DMS114 treated with DMSO at 0.1 percent for 48 hours (cell line): ENCODE measurements at regions not wholly inside any gene's neighbourhood (a gene's known extent, or its start where the extent isn't known, plus 50 kb on each side); places are given as distances from the start of the nearest gene placed in this dataset.
"Not testable (repeated sequence)": the region's sequence is repeated elsewhere in the genome, so short reads cannot be mapped to it uniquely, and the experiment has no call there.

Experiments
- DNase-seq: peaks from one replicate; lab custom pipeline; 2025; ENCODE audit not compliant: unreplicated experiment; lab: John Stamatoyannopoulos, UW

DNA sequence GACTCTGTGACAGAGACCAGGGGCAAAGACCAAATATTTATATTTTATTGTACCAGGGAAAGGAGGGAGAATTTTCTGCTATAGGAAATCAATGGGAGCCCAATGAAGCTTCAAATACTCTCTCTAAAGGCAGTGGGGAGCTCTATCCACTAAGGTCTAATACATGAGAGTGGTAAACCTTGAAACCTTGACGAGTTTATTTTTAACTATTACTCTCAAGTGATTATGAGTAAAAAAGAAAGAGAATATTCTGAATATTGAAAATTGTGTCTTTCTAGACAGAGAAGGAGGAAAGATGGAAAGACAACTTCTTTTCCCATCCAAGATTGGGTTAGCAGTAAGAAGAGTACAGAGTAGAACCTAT lies 1722.1 kb upstream of the SEL1L start:
- no peak for DNase-seq

DNA sequence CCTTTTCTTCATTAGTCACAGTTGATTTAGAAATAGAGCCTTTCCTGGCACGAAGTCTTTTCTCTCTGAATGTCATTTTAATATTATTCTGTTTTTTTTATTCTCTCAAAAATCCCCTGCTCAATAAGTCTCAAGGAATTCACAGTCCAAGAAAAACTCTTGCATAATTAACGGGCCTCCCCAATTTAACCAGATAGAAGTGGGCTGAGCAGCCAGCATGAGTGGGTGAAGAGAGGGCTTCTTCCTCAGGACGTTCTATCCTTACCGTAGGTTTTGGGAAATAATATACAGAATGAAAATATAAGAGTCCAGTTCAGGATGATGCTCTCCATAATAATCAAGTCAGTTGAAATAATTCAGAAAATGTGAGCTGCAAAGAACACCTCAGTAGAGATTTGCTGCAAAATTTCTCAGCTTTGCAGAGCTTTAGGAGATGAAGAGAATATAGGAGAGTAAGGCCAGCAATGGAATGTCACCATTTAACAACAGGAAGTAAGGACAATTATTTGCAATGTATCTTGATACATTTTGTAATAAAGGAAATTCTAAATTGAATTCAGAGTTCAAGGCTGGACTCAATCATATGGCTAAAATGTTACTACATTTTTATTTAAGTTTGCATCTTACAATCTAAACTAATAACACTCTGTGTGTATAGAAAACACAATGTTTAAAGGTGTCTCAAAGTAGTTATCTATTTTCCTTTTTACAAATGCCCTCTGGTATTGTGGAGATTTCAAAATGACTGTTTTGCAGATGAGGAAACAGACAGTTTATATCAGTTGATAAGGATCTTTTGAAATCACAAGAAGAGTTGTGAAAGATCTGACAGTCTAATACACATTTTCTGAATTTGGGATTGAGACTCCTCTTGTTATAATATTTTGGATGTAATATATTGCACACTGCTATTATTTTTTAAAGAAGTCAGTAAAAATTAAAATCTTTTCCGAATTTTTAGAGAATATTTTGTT lies 1724.1 kb upstream of the SEL1L start:
- no peak for DNase-seq

DNA sequence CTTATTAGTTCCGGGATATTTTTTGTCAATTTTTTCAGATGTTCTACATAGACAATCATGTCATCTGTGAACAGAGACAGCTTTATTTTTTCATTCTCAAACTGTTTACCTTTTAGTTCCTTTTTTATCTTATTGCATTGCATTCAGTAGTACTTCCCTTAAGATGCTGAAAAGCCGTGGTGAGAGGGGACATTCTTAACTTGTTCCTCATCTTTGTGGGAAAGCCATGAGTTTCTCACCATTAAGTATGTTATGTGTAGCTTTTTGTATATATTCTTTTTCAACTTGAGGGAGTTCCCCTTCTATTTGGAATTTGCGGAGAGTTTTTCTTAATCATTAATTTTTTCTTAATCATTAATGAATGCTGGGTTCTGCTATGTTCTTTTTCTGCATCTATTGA lies 1727.1 kb upstream of the SEL1L start:
- no peak for DNase-seq

DNA sequence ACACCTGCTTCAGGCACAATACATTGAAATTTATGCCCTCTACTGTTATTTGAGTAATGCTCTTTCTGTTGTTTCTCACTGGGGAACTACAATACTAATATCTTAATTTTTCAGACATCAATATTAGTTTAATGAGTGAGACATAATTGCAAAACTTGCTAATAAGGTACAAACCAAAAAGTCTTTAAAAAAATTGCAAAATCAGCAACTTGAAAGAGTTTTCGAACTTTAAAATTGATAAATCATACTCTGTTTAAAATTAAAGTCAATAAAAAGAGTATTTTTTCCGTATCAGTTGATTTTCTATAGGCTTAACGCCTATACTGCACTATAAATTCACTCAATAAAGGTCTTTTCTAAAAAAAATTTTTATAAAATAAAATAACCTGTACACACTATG lies 1735.9 kb upstream of the SEL1L start:
- DNase-seq = no peak

DNA sequence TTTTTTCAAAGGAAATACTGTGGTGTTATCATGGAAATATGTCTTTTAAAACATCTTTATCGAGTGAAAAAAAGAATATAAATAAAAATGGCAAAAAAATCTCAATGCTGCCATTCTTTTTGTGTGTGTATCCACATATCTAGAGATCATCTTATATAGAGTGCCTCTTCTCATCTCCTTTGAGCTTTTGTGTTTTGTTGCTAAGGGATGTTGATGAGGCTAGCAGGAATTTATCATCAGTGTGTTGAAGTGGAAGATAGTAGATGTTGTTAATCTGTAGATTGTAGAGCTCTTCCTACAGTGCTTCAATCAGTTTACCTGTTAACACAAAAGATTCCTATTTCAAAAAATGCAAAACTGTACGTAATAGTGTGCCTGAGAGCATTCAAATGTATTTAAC lies 1738.0 kb upstream of the SEL1L start:
- no peak for DNase-seq

DNA sequence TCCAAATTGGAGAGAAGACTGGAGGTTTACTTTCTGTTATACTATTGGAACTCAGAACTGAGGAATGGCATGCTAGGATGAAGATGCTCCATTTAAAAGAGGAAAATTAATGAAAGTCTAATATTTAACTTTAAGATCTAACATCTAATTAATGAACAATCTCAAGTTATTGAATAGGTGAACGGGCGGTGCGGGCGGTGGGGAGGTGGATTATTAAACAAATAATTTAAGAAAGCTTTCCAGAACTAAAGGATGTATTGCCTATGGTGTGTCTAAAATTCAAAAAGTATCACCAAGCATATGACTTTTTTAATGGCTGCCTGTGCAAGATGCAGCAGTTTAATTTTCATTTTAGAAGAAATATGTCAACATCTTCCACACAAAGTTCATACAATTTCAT lies 1747.1 kb upstream of the SEL1L start:
- no peak for DNase-seq

DNA sequence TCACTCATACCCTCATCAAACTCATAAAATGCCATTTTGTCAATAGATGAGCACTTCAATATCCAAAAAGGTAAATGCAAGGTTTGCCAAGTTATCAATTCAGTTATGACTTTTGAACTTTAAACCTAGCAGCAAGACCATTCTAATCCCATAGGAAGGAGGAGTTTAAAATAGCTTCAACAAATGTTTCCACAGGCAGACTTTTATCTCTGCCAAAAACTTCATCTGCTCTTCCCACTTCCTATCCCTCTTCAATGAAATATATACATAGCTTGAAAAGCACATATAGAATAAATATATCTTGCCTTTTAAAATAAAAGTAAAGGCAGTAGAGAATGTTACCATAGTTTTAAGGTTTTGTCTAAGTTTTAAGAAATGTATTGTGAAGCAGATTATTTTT lies 1749.1 kb upstream of the SEL1L start:
- DNase-seq = no peak

DNA sequence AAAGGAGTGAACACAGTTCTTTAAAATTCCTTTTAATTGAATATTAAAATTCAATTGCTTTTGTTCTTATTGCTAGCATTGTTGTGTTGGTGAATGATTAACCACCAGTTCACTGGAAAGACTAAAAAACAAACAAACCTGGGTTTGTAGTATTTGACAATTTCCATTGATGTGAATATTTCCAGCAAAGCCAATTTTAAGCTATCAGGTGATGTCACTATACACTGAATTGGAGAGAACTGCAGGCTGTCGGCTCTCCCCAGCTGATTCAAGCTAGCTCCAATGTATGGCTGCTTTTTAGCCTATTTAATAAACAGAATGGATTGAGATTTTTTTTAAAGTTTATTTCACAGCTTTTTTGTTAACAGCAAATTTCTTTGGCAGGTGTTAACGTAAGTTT lies 1753.6 kb upstream of the SEL1L start:
- DNase-seq = no peak

DNA sequence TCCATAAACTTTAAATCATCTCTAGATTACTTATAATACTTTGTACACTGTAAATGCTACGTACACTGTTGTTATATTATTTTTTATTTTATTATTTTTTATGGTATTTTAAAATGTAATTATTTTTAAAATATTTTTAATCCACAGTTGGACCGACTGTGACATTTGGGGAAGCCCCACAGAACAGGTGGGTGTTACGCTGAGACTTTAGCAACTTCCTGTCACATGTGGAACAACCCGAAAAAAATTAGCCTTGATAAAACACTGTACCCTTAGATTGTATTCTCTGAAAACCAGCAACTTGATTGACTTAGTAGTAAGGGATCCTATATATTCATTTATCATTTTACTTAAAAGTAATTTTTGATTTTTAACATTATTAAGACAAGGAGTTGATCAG lies 1755.7 kb upstream of the SEL1L start:
- no peak for DNase-seq

DNA sequence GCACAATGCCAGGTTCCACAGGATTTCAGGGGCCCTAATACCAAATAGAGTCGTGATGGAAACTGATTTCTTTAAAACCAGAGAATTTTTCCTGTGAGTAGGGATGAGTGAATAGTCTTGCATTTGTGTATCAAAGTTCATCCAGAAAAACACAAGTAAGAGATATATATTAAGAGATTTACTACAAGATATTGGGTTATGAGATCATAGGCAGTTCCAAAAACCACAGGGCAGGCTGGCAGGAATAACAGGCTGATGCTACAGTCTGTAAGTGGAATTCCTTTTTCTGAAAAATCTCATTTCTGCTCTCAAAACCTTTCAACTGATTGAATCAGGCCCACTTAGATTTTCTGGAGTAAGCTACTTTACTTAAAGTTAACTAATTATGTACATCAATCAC lies 1756.2 kb upstream of the SEL1L start:
- no peak for DNase-seq

DNA sequence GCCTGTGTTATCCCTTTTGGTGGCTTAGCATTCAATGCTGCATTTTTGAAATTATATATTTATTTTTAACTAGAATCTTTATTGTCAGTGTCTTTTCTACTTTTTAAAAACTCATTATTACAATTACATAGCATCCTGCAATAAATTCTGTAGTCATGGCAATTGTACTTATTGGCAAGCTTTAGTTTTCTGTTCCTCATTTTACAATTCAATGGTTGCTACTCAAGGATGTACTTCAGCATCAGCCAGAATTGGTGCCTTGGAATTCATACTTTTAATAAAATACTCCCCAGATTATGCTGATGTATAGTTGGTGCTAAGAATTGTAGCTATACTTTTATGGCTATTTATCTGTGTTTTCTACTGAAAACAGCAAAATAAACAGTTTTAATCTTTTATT lies 1756.8 kb upstream of the SEL1L start:
- no peak for DNase-seq

DNA sequence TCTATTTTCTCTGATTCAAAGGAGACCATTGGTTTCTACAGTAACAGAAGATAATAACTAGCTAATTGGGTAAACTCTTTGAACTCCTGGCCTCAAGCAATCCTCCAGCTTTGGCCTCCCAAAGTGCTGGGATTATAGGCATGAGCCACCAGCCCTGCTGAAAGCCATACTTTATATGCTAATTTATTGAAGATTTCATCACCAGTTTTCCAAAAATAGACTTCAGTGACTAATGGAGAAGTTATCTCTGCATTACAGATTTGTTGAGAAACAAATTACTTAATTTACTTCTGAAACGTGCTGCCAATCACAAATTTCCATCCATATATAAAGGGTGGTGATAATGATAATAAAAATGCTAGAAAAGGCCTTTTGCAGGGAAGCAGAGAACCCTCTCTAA lies 1758.1 kb upstream of the SEL1L start:
- no peak for DNase-seq

DNA sequence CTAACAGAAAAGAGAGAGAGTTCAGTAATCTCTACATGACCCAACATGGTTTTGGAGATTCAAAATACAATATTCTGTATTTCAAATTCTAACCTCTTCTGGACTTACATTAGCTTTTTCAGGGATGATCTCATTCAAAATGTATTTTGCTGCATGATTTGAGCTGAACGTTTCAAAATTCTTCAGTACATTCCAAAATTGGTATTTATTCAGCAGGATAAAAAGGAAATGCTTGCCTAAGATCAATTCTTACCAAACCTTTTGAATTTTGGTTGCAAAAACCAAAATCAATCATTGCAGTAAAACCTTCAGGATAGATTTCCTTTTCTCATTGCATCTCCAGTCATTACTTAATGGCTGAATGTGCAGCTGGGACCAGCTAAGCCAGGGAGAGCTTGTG lies 1761.3 kb upstream of the SEL1L start:
- DNase-seq = no peak

DNA sequence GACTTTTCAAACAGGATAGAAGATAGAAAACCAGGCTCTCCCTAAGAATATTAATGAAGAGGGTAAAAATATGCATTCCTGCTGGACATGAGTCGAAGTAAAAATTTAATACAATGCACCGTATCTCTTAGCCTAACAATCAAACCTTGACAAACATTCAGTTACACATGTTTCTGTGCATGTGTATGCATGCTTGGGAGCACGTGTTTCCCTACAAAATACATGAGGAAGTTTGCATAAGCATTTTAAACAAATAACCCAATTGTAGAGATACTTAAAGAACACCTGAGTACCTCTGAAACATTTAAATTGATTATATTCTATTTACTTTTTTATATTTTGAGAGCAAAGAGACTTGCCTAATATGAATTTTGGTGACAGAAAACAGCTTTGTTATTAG lies 1763.7 kb upstream of the SEL1L start:
- DNase-seq = no peak

DNA sequence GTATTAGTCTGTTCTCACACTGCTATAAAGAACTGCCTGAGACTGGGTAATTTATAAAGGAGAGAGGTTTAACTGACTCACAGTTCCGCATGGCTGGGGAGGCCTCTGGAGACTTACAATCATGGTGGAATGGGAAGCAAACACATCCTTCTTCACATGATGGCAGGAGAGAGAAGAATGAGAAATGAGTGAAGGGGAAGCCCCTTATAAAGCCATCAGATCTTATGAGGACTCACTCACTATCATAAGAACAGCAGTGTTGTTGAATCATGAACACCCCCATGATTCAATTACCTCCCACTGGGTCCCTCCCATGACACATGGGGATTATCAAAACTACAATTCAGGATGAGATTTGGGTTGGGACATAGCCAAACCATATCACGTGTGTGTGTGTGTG lies 1764.4 kb upstream of the SEL1L start:
- not testable (repeated sequence) for DNase-seq

DNA sequence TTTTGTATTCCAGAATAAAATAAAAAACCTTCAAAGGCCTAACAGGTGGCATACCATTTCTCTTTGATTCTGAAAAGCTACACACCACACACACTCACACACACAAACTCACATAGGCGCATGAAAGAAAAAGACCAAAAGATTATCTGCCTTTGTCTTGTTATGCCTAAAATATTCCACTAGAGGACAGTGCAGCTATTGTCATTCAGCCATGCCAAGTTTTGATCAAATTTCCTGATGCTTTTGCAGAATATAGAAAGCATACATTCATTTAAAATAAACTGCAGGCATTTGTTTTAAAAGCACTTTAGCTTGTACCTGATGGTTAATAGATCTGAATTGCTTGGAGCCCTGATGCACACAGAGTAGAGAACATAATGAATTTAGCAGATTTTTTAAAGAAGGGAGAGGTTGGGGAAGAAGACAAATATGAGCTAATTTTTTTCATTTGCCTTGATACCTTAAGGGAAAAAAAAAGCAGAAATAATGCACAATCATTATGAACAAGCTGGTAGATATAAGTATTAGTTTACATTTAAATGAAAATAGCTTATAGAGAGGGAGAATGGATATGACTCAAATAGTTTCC lies 1766.9 kb upstream of the SEL1L start:
- DNase-seq = peak; percentile 38

DNA sequence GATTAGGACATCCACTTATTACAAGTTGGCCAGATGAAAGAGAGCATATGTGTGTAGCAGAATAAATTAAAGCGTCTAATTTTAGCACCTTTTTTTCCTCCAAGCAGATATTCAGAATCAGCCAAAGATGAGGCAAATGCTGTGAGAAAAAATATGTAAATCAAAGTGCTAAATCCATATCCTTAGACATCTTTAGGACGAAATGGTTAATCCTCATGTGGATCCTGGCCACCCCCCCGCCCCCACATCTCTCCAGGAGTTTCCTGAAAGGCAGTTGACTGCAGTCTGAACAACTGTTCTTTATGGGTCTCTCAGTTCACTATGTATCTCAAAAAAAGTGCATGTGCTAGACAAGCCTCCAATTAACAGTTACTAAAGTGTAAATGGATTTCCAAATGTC lies 1768.1 kb upstream of the SEL1L start:
- DNase-seq = no peak

DNA sequence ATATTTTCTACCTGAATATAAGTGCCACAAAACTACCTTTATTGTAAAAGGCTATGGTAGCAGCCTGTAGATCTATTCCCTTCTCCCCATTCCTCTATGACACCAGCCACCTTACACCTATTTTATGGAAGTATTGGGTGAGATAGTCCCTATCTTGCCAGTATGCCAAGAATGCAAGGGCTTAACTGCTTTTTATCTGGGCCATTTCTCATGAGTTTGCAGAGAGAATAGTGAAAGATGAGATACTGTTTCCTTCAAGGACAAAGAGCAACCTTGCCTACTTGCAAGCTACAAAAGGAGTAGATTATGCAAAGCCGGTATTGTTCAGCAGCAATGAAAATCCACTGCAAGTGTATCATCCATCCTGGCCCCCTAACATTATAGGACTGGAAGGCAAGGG lies 1775.6 kb upstream of the SEL1L start:
- no peak for DNase-seq

DNA sequence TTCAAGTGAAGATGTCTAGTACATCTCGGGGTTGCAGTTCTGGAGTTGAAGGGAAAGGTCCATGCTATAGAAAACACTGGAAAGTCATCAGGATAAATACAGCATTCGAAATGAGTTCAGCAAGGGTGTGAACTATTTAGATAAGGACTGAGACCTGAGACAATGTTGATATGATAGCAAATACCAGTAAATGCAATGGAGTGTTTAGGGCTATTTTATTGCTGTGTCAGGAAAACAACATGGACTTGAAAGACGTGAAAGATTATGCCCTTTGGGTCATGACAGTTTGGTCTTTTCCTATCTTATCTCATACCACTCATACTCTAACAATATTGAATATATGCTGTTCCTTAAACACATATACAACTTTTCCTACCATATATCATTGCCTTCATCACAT lies 1776.2 kb upstream of the SEL1L start:
- DNase-seq = no peak

DNA sequence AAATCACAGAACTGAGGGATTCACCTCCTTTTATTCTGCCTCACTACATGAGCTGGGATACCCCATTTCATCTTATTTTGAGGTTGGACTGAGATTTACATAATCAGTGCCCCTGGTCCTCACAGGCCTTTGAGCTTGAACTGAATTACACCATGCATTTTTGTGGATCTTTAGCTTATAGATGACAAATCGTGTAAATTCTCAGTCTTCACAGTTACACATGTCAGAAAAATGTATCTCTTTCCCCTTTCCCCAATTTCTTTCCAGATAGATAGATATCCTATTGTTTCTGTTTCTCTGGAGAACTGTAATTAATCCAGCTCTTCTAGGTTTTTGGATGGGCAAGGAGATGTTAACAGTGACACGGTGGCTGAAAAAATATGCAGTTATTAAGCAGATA lies 1778.9 kb upstream of the SEL1L start:
- DNase-seq = no peak

DNA sequence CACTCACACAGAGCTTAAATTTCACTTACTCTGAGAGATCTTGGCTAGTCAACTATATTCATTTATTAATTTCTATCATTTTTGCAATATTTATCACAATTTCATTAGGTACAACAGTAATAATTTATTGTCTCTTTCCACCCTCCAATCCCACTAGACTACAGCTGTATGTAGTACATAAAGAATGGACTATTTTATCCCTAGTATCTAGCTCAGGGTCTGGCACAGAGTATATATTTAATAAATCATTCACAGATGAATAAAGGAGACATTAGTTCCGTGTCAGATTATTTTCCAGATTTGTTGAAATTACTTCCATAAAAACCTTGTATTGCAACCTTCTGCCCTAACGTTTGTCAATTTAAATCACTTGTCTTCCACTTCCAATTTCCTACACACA lies 1781.1 kb upstream of the SEL1L start:
- DNase-seq = no peak

DNA sequence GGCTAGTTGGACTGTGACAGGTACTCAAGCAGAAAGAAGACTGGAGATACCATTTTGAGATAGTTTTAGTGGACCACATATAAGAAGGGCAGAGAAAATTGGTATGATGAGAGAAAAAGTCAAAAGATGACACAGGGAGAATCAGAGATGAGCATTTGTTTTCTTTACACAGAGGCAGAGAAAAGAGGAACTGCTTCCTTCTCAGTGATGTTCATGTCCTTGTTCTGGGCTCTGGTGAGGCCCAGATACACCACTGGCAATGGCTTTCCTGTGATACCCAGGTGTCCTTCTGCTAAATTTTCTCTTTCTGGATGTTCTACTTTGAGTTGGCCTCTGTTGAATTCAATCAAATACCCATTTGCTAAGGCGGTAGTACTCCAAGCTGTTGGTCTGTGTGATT lies 1782.7 kb upstream of the SEL1L start:
- DNase-seq = no peak

DNA sequence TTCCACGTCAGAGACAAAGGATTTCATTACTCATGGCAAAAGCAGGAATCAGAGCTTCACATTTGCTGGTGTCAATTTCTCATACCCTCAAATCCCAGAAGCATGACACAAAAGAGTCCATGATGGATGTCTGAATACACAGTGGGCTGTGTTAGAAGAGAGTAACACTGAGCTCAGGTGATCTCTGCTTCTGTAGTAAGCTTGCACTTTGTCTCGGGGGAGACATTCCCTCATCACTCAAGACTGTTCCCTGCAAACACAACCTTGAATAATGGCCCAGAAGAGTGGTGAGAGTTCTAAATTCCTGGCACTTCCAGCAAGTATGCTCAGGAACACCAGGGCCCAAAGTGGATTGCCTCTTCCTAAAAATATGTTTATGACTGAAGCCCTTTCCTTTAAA lies 1787.2 kb upstream of the SEL1L start:
- DNase-seq = no peak
